H1 (cell line): ENCODE measurements at regions not wholly inside any gene's neighbourhood (a gene's known extent, or its start where the extent isn't known, plus 50 kb on each side); places are given as distances from the start of the nearest gene placed in this dataset.

Source experiments
- CTCF ChIA-PET: fragments of 300-600 bp; sonication (Branson Sonifier 250); formaldehyde crosslinking; loops from one replicate; lab custom pipeline; 2021; ENCODE audit not compliant: partially characterized antibody; lab: Charles Lee
- POLR2A ChIA-PET: fragments of 300-600 bp; sonication (Branson Sonifier 250); formaldehyde crosslinking; loops from one replicate; lab custom pipeline; 2021; ENCODE audit warnings: inconsistent platforms; ENCODE audit not compliant: partially characterized antibody; lab: Charles Lee
- DNase-seq, 2 experiments: peaks; one replicate each; pipeline versions ENCODE4 v3.0.0 to v3.0.0-alpha.2; 2010 to 2022; ENCODE audit warnings: low spot score in 2 of 2, low read depth in 1 of 2, mixed read lengths in 1 of 2
- FAIRE-seq: peaks from 2 replicates; lab custom pipeline; 2011; peaks lifted over from hg19 to GRCh38; lab: Jason Lieb, UNC
- H2AFZ ChIP-seq: 2 replicates; pipeline ENCODE4 v1.8.1; 2012; ENCODE audit warnings: low read length, inconsistent platforms
- H2AK5ac ChIP-seq: 2 replicates; pipeline ENCODE4 v1.6.1; 2013; ENCODE audit warnings: low read depth, low read length
- H2BK120ac ChIP-seq: replicated peaks from 2 replicates; pipeline ENCODE3; 2013; ENCODE audit warnings: low read depth, low read length, inconsistent platforms
- H2BK12ac ChIP-seq: 2 replicates; pipeline ENCODE4 v1.6.1; 2013; ENCODE audit warnings: low read depth, low read length
- H2BK15ac ChIP-seq: 2 replicates; pipeline ENCODE4 v1.6.1; 2013; ENCODE audit warnings: low read length
- H2BK20ac ChIP-seq: 2 replicates; pipeline ENCODE4 v1.6.1; 2013; ENCODE audit warnings: low read length
- H2BK5ac ChIP-seq: 2 replicates; pipeline ENCODE4 v1.6.1; 2013; ENCODE audit warnings: low read depth, low read length
- H3K14ac ChIP-seq: 2 replicates; pipeline ENCODE4 v1.6.1; 2013; ENCODE audit warnings: inconsistent platforms; ENCODE audit not compliant: insufficient read length
- H3K18ac ChIP-seq: 2 replicates; pipeline ENCODE4 v1.6.1; 2013; ENCODE audit warnings: low read length; ENCODE audit errors: extremely low read depth
- H3K23ac ChIP-seq: 2 replicates; pipeline ENCODE4 v1.6.1; 2013; ENCODE audit warnings: inconsistent platforms; ENCODE audit not compliant: insufficient read length
- H3K23me2 ChIP-seq: 2 replicates; pipeline ENCODE4 v1.6.1; 2013; ENCODE audit warnings: low read depth, low read length
- H3K27ac ChIP-seq: 2 replicates; pipeline ENCODE4 v1.6.1; 2011; ENCODE audit warnings: low read depth, low read length, inconsistent platforms
- H3K27me3 ChIP-seq, 4 experiments: replicated peaks in 1 of 4; 1 replicate in 1 of 4; 2 replicates in 3 of 4; pipeline versions ENCODE4 v1.6.1 to v1.8.1; 2011 to 2013; ENCODE audit warnings: low read length in 3 of 4, mild to moderate bottlenecking in 3 of 4, inconsistent platforms in 2 of 4, mixed read lengths in 2 of 4, moderate library complexity in 1 of 4; ENCODE audit not compliant: control insufficient read depth in 3 of 4, insufficient read depth in 3 of 4; ENCODE audit errors: extremely low read depth in 1 of 4
- H3K36me3 ChIP-seq, 4 experiments: 2 replicates each; pipeline versions ENCODE4 v1.6.1 to v1.8.1; 2011 to 2013; ENCODE audit warnings: mild to moderate bottlenecking in 4 of 4, low read length in 3 of 4, moderate library complexity in 2 of 4, control low read depth in 1 of 4, inconsistent platforms in 1 of 4; ENCODE audit not compliant: insufficient read depth in 4 of 4, control insufficient read depth in 2 of 4
- H3K4ac ChIP-seq: replicated peaks from 2 replicates; pipeline ENCODE3; 2013; ENCODE audit warnings: low read length, low read depth, mixed read lengths, inconsistent platforms; ENCODE audit not compliant: insufficient read length
- H3K4me1 ChIP-seq, 4 experiments: replicated peaks in 1 of 4; 1 replicate in 1 of 4; 2 replicates in 3 of 4; pipeline versions ENCODE4 v1.6.1 to v1.8.1; 2011 to 2013; ENCODE audit warnings: low read length in 3 of 4, inconsistent platforms in 2 of 4, mixed read lengths in 1 of 4; ENCODE audit not compliant: insufficient read depth in 4 of 4, control insufficient read depth in 3 of 4
- H3K4me2 ChIP-seq, 2 experiments: 2 replicates each; pipeline versions ENCODE4 v1.6.1 to v1.8.1; 2011 to 2013; ENCODE audit warnings: low read depth in 2 of 2, low read length in 2 of 2, control low read depth in 1 of 2, inconsistent platforms in 1 of 2, mild to moderate bottlenecking in 1 of 2; ENCODE audit not compliant: insufficient read depth in 1 of 2
- H3K4me3 ChIP-seq, 4 experiments: fragments of 200-600, 300-600 bp in 1 of 4; sonication (generic), shearing (Covaris generic), sonication (Bioruptor Twin) in 1 of 4; 2 replicates each; pipeline versions ENCODE4 v1.5.1 to v1.8.1; 2011 to 2016; ENCODE audit warnings: low read length in 4 of 4, low read depth in 3 of 4, control low read depth in 2 of 4, inconsistent platforms in 2 of 4, mild to moderate bottlenecking in 2 of 4, mixed read lengths in 1 of 4, moderate library complexity in 1 of 4; ENCODE audit not compliant: insufficient read depth in 2 of 4; ENCODE audit errors: extremely low read depth in 1 of 4
- H3K56ac ChIP-seq: replicated peaks from 2 replicates; pipeline ENCODE3; 2013; ENCODE audit warnings: low read depth, mild to moderate bottlenecking, mixed read lengths, low read length, inconsistent platforms; ENCODE audit not compliant: insufficient read length
- H3K79me1 ChIP-seq: 2 replicates; pipeline ENCODE4 v1.6.1; 2013; ENCODE audit warnings: low read depth, low read length, control low read depth
- H3K79me2 ChIP-seq, 2 experiments: 2 replicates each; pipeline versions ENCODE4 v1.6.1 to v1.8.1; 2012 to 2013; ENCODE audit warnings: low read length in 2 of 2, mild to moderate bottlenecking in 2 of 2, inconsistent platforms in 1 of 2; ENCODE audit not compliant: insufficient read depth in 2 of 2, control insufficient read depth in 1 of 2
- H3K9ac ChIP-seq, 4 experiments: replicated peaks in 1 of 4; 1 replicate in 1 of 4; 2 replicates in 3 of 4; pipeline versions ENCODE4 v1.6.1 to v1.8.1; 2011 to 2013; ENCODE audit warnings: low read depth in 3 of 4, low read length in 3 of 4, control low read depth in 2 of 4, mild to moderate bottlenecking in 2 of 4, moderate library complexity in 2 of 4, inconsistent platforms in 1 of 4; ENCODE audit errors: extremely low read depth in 1 of 4
- H3K9me3 ChIP-seq, 2 experiments: 2 replicates each; pipeline versions ENCODE4 v1.6.1 to v1.8.1; 2012 to 2013; ENCODE audit warnings: mild to moderate bottlenecking in 2 of 2, moderate library complexity in 2 of 2, control low read depth in 1 of 2, inconsistent platforms in 1 of 2, low read depth in 1 of 2, low read length in 1 of 2, mixed read lengths in 1 of 2; ENCODE audit not compliant: insufficient read depth in 2 of 2
- H4K20me1 ChIP-seq, 2 experiments: replicated peaks in 1 of 2; 2 replicates each; pipeline versions ENCODE3 to v1.8.1; 2011 to 2013; ENCODE audit warnings: inconsistent platforms in 2 of 2, low read length in 2 of 2, mild to moderate bottlenecking in 1 of 2; ENCODE audit not compliant: insufficient read depth in 2 of 2, control insufficient read depth in 1 of 2
- H4K5ac ChIP-seq: 2 replicates; pipeline ENCODE4 v1.6.1; 2013; ENCODE audit warnings: low read length, low read depth, mixed read lengths, inconsistent platforms; ENCODE audit not compliant: insufficient read length
- H4K8ac ChIP-seq: 2 replicates; pipeline ENCODE4 v1.8.0; 2013; ENCODE audit warnings: mild to moderate bottlenecking, moderate library complexity, low read length, inconsistent platforms; ENCODE audit not compliant: insufficient read depth; ENCODE audit errors: extremely low read depth
- H4K91ac ChIP-seq: replicated peaks from 2 replicates; pipeline ENCODE3; 2013; ENCODE audit warnings: low read length, mixed read lengths, inconsistent platforms; ENCODE audit not compliant: insufficient read length
- CTCF ChIP-seq, 3 experiments: IDR thresholded peaks; 1 replicate in 2 of 3; 2 replicates in 1 of 3; pipeline versions ENCODE4 v1.5.1 to v1.6.1; 2011; ENCODE audit warnings: low read length in 3 of 3, mild to moderate bottlenecking in 3 of 3, inconsistent platforms in 2 of 3, low read depth in 1 of 3, moderate library complexity in 1 of 3; ENCODE audit not compliant: insufficient read depth in 1 of 3; ENCODE audit errors: control extremely low read depth in 1 of 3
- EGR1 ChIP-seq: IDR thresholded peaks from 2 replicates; pipeline ENCODE4 v1.6.1; 2011; ENCODE audit warnings: low read depth, low read length, borderline replicate concordance
- KDM4A ChIP-seq: IDR thresholded peaks from one replicate; pipeline ENCODE4 v1.7.1; 2012; ENCODE audit warnings: low read depth, mild to moderate bottlenecking, moderate library complexity, low read length, inconsistent platforms; ENCODE audit not compliant: severe bottlenecking
- RNF2 ChIP-seq: fragments of 200-900, 300-1000 bp; sonication (generic); IDR thresholded peaks from 2 replicates; pipeline ENCODE4 v1.7.1; 2016; ENCODE audit warnings: borderline replicate concordance, low read depth, mild to moderate bottlenecking, antibody characterized with exemption, low read length; ENCODE audit not compliant: poor library complexity, severe bottlenecking; ENCODE audit errors: missing control alignments
- SP2 ChIP-seq: IDR thresholded peaks from 2 replicates; pipeline ENCODE4 v1.6.1; 2012; ENCODE audit warnings: mild to moderate bottlenecking, low read length, inconsistent platforms
- TAF1 ChIP-seq: IDR thresholded peaks from 2 replicates; pipeline ENCODE4 v1.6.1; 2011; ENCODE audit warnings: mild to moderate bottlenecking, low read depth, low read length
- TBP ChIP-seq: IDR thresholded peaks from 2 replicates; pipeline ENCODE4 v1.6.1; 2011; ENCODE audit warnings: low read depth, low read length, improper control_type of control experiment
- WGBS, 2 experiments: shearing (Covaris generic) in 1 of 2; methylation state at CpG; one replicate each; pipeline versions ENCODE4 v1.1.6 to v1.1.7; 2013 to 2015; ENCODE audit warnings: low lambda C conversion rate in 2 of 2, mixed read lengths in 2 of 2, inconsistent platforms in 1 of 2, low coverage in 1 of 2, missing lambda C conversion rate in 1 of 2; ENCODE audit not compliant: insufficient replicate concordance in 2 of 2, insufficient coverage in 1 of 2, insufficient read length in 1 of 2; ENCODE audit errors: extremely low coverage in 1 of 2, missing lambda C conversion rate in 1 of 2; 5-methylcytosine and 5-hydroxymethylcytosine counted together

- H3K56ac ChIP-seq = no peak overlapping the region
- TF ChIP-seq SP2 (no peak), TBP (no peak), EGR1 (no peak), KDM4A (no peak), TAF1 (no peak), RNF2 (no peak), CTCF (IDR thresholded peaks at IDR 0.05; ENCODE audit: control extremely low read depth in 1 of 3, insufficient read depth in 1 of 3, low read depth in 1 of 3, low read length in 3 of 3) (no peak)
- POLR2A ChIA-PET = interaction anchor here (1.0 kb wide), 1 partner anchor 118 kb away, joined by 3 read pairs; no protein-coding TSS in a partner anchor
- H2BK12ac ChIP-seq = no peak overlapping the region
- H2BK5ac ChIP-seq = no peak overlapping the region
- H3K18ac ChIP-seq = no peak overlapping the region
- 97% methylated on average over 2 of the region's 2 CpGs; no CpG with 5 or more reads in 1 of the 2 experiments for WGBS, 2 experiments
- no peak overlapping the region for H2AK5ac ChIP-seq
- no peak overlapping the region for H2AFZ ChIP-seq
- no peaks in the 10 kb centered on the region for H3K79me2 ChIP-seq
- no peaks in the 10 kb centered on the region for H3K36me3 ChIP-seq
- peaks cover 2 to 14% (median 4%) of the 10 kb centered on the region in 4 experiments; a peak in 6 of 7 replicates for H3K4me1 ChIP-seq
- H2BK15ac ChIP-seq = no peak overlapping the region
- no peaks in the 10 kb centered on the region for H3K27me3 ChIP-seq
- H3K27ac ChIP-seq = no peak overlapping the region
- H2BK120ac ChIP-seq = no peak overlapping the region
- no peak overlapping the region; the same call in 1 of the 2 replicates for H2BK20ac ChIP-seq
- H3K23ac ChIP-seq = no peak overlapping the region
- H3K14ac ChIP-seq = no peak overlapping the region
- no peak overlapping the region for H3K4me2 ChIP-seq
- no peaks in the 10 kb centered on the region for H3K79me1 ChIP-seq
- no peak overlapping the region for H3K9ac ChIP-seq
- H4K20me1 ChIP-seq = no peaks in the 10 kb centered on the region
- H3K4ac ChIP-seq = no peak overlapping the region
- FAIRE-seq (no peak), DNase-seq (no peak)
- no peak overlapping the region for H4K5ac ChIP-seq
- CTCF ChIA-PET = interaction anchor here (0.7 to 1.9 kb wide), 5 partner anchors 9 to 578 kb away, joined by 4 to 7 read pairs (median 5); no protein-coding TSS in a partner anchor
- no peak overlapping the region for H4K91ac ChIP-seq
- H3K9me3 ChIP-seq = no peaks in the 10 kb centered on the region
- no peak overlapping the region for H4K8ac ChIP-seq
- H3K4me3 ChIP-seq = no peak overlapping the region
- H3K23me2 ChIP-seq = no peaks in the 10 kb centered on the region
Measured at GRCh38 chr7:25727876-25728275, 424.1 kb upstream of the NFE2L3 start.
